SK-N-SH treated with all-trans-retinoic acid at 6 μM for 48 hours (cell line): ENCODE measurements at regions not wholly inside any gene's neighbourhood (a gene's known extent, or its start where the extent isn't known, plus 50 kb on each side); places are given as distances from the start of the nearest gene placed in this dataset.

Source experiments
- ATAC-seq: fragments of 200-7000 bp; cut with Tn5 transposase; 3 replicates; pipeline ENCODE4 v1.9.1; 2020; ENCODE audit warnings: mild to moderate bottlenecking, moderate library complexity
- ARNTL ChIP-seq: fragments of 450-650 bp; formaldehyde crosslinking; IDR thresholded peaks from 2 replicates; pipeline ENCODE4 v1.5.0; 2020; ENCODE audit warnings: low read depth, mild to moderate bottlenecking, moderate library complexity, borderline replicate concordance
- CREB5 ChIP-seq: fragments of 250-450 bp; sonication (Bioruptor Pico); IDR thresholded peaks from 2 replicates; pipeline ENCODE4 v1.5.1; 2020; ENCODE audit warnings: low read depth, mild to moderate bottlenecking, moderate library complexity
- CSDC2 ChIP-seq: fragments of 250-450 bp; sonication (Bioruptor Pico); IDR thresholded peaks from 2 replicates; pipeline ENCODE4 v1.5.0; 2020; ENCODE audit warnings: mild to moderate bottlenecking, moderate library complexity
- ESRRG ChIP-seq: fragments of 250-450 bp; sonication (Bioruptor Pico); IDR thresholded peaks from 2 replicates; pipeline ENCODE4 v1.6.1; 2021; ENCODE audit warnings: mild to moderate bottlenecking
- GLIS3 ChIP-seq: fragments of 250-450 bp; sonication (Bioruptor Pico); IDR thresholded peaks from 2 replicates; pipeline ENCODE4 v1.5.0; 2020; ENCODE audit warnings: mild to moderate bottlenecking, moderate library complexity
- ISL1 ChIP-seq: fragments of 250-450 bp; sonication (Bioruptor Pico); IDR thresholded peaks from 2 replicates; pipeline ENCODE4 v2.1.2; 2022; ENCODE audit warnings: mild to moderate bottlenecking, moderate library complexity
- OSR1 ChIP-seq: fragments of 250-450 bp; sonication (Bioruptor Pico); IDR thresholded peaks from 2 replicates; pipeline ENCODE4 v1.8.0; 2022; ENCODE audit warnings: moderate library complexity, mild to moderate bottlenecking, inconsistent platforms
- PATZ1 ChIP-seq: fragments of 250-450 bp; sonication (Bioruptor Pico); IDR thresholded peaks from 2 replicates; pipeline ENCODE4 v1.8.0; 2020; ENCODE audit warnings: mild to moderate bottlenecking, moderate library complexity, borderline replicate concordance
- POU6F1 ChIP-seq: fragments of 250-450 bp; sonication (Bioruptor Pico); IDR thresholded peaks from 2 replicates; pipeline ENCODE4 v1.8.0; 2021; ENCODE audit warnings: low read depth, mild to moderate bottlenecking, moderate library complexity, borderline replicate concordance
- PPARA ChIP-seq: fragments of 250-450 bp; sonication (Bioruptor Pico); IDR thresholded peaks from 2 replicates; pipeline ENCODE4 v1.5.0; 2020; ENCODE audit warnings: mild to moderate bottlenecking, borderline replicate concordance
- RARB ChIP-seq: fragments of 250-450 bp; sonication (Bioruptor Pico); IDR thresholded peaks from 2 replicates; pipeline ENCODE4 v1.8.0; 2021; ENCODE audit warnings: mild to moderate bottlenecking, moderate library complexity
- TCF4 ChIP-seq: fragments of 250-450 bp; sonication (Bioruptor Pico); IDR thresholded peaks from 2 replicates; pipeline ENCODE4 v1.8.0; 2021; ENCODE audit warnings: mild to moderate bottlenecking, moderate library complexity, borderline replicate concordance
- ZC3H10 ChIP-seq: fragments of 250-450 bp; sonication (Bioruptor Pico); IDR thresholded peaks from 2 replicates; pipeline ENCODE4 v1.5.1; 2021; ENCODE audit warnings: mild to moderate bottlenecking, moderate library complexity
- ZFP30 ChIP-seq: fragments of 450-650 bp; formaldehyde crosslinking; IDR thresholded peaks from 2 replicates; pipeline ENCODE4 v1.5.0; 2022; ENCODE audit warnings: mild to moderate bottlenecking, moderate library complexity
- ZNF70 ChIP-seq: fragments of 450-650 bp; formaldehyde crosslinking; IDR thresholded peaks from 2 replicates; pipeline ENCODE4 v1.5.0; 2020; ENCODE audit warnings: mild to moderate bottlenecking, moderate library complexity

- TF ChIP-seq ZNF70 (CRISPR knock-in tag), result no peak
- no peak for TF ChIP-seq CSDC2 (CRISPR knock-in tag)
- no peak for TF ChIP-seq GLIS3 (CRISPR knock-in tag)
- TF ChIP-seq ZFP30, result no peak
- TF ChIP-seq RARB, result no peak
- no peak for TF ChIP-seq OSR1 (CRISPR knock-in tag)
- no peak for TF ChIP-seq PATZ1 (CRISPR knock-in tag)
- no peak for ATAC-seq
Measured at GRCh38 chr6:111988926-111989325, 65.0 kb upstream of the CCN6 start.

- TF ChIP-seq CSDC2 (CRISPR knock-in tag), result no peak
- no peak for TF ChIP-seq POU6F1 (CRISPR knock-in tag)
- no peak for TF ChIP-seq ESRRG (CRISPR knock-in tag)
- no peak for TF ChIP-seq ISL1 (CRISPR knock-in tag)
- no peak for ATAC-seq
Measured at GRCh38 chr6:111989743-111990142, 64.2 kb upstream of the CCN6 start.

GRCh38 chr6:111990214-111990613 lies 63.7 kb upstream of the CCN6 start:
- no peak for ATAC-seq

More at GRCh38 chr6:111990214-111990613, 63.7 kb upstream of the CCN6 start:
- TF ChIP-seq ARNTL (CRISPR knock-in tag) (no peak), CREB5 (no peak), ZC3H10 (no peak), POU6F1 (CRISPR knock-in tag) (no peak), ZFP30 (no peak), OSR1 (CRISPR knock-in tag) (no peak), TCF4 (CRISPR knock-in tag) (no peak), ZNF70 (CRISPR knock-in tag) (no peak), RARB (no peak), PATZ1 (CRISPR knock-in tag) (no peak), PPARA (CRISPR knock-in tag) (no peak), ISL1 (CRISPR knock-in tag) (no peak), CSDC2 (CRISPR knock-in tag) (no peak)
